ENCODE measurements at regions not wholly inside any gene's neighbourhood (a gene's known extent, or its start where the extent isn't known, plus 50 kb on each side); places are given as distances from the start of the nearest gene placed in this dataset.
"Not testable (repeated sequence)": the region's sequence is repeated elsewhere in the genome, so short reads cannot be mapped to it uniquely, and the experiment has no call there.

GRCh38 chr5:135153259-135153658 lies 119.2 kb upstream of the PITX1 start:
- H3K27me3 ChIP-seq = no peaks in the 10 kb centered on the region
- no peak for DNase-seq (ENCODE audit: low spot score in 2 of 2)
- intact Hi-C loops (cut with DNase I; ENCODE audit: low total_unique reads) = no loop called here
- H3K4me3 ChIP-seq = no peak overlapping the region
- H3K4me1 ChIP-seq = no peaks in the 10 kb centered on the region
- TF ChIP-seq CTCF (IDR thresholded peaks at IDR 0.05) (no peak), POLR2A (IDR thresholded peaks at IDR 0.05) (no peak), POLR2AphosphoS5 (IDR thresholded peaks at IDR 0.05) (no peak)
- no peak overlapping the region for H3K27ac ChIP-seq
- H3K9me3 ChIP-seq = peaks cover 7 to 14% of the 10 kb centered on the region in 2 donors
- no peaks in the 10 kb centered on the region for H3K36me3 ChIP-seq

- intact Hi-C loops (cut with DNase I; ENCODE audit: low total_unique reads); H3K27ac ChIP-seq; H3K4me1 ChIP-seq; DNase-seq (ENCODE audit: low spot score in 2 of 2); H3K9me3 ChIP-seq; H3K4me3 ChIP-seq; H3K36me3 ChIP-seq; H3K27me3 ChIP-seq: not testable (repeated sequence)
Measured at GRCh38 chr5:135151660-135152059, 117.6 kb upstream of the PITX1 start.

- H3K27me3 ChIP-seq = no peaks in the 10 kb centered on the region
- intact Hi-C loops (cut with DNase I; ENCODE audit: low total_unique reads) = no loop called here
- H3K4me1 ChIP-seq = no peaks in the 10 kb centered on the region
- no peak overlapping the region for H3K27ac ChIP-seq
- H3K4me3 ChIP-seq = no peak overlapping the region
- no peaks in the 10 kb centered on the region for H3K36me3 ChIP-seq
- no peak for DNase-seq (ENCODE audit: low spot score in 2 of 2)
- no peak for TF ChIP-seq POLR2AphosphoS5 (IDR thresholded peaks at IDR 0.05)
- H3K9me3 ChIP-seq = no peaks in the 10 kb centered on the region
Measured at GRCh38 chr5:135151256-135151655, 117.2 kb upstream of the PITX1 start.

GRCh38 chr5:135150767-135151166 lies 116.7 kb upstream of the PITX1 start:
- Histone ChIP-seq H3K4me1 (no peaks in the 10 kb centered on the region), H3K36me3 (no peaks in the 10 kb centered on the region), H3K9me3 (no peaks in the 10 kb centered on the region), H3K4me3 (no peak overlapping the region), H3K27me3 (no peaks in the 10 kb centered on the region), H3K27ac (no peak overlapping the region)
- TF ChIP-seq CTCF (IDR thresholded peaks at IDR 0.05) (no peak), POLR2A (IDR thresholded peaks at IDR 0.05) (no peak), POLR2AphosphoS5 (IDR thresholded peaks at IDR 0.05) (no peak)
- no peak for DNase-seq (ENCODE audit: low spot score in 2 of 2)
- intact Hi-C loops (cut with DNase I; ENCODE audit: low total_unique reads) = no loop called here

GRCh38 chr5:135149956-135150723 lies 116.1 kb upstream of the PITX1 start:
- Histone ChIP-seq H3K36me3 (no peaks in the 10 kb centered on the region), H3K27me3 (no peaks in the 10 kb centered on the region), H3K27ac (no peak overlapping the region), H3K9me3 (no peaks in the 10 kb centered on the region), H3K4me3 (no peak overlapping the region), H3K4me1 (no peaks in the 10 kb centered on the region)
- DNase-seq (ENCODE audit: low spot score in 2 of 2) = no peak
- TF ChIP-seq POLR2A (IDR thresholded peaks at IDR 0.05) (no peak), CTCF (IDR thresholded peaks at IDR 0.05) (no peak), POLR2AphosphoS5 (IDR thresholded peaks at IDR 0.05) (no peak)
- intact Hi-C loops (cut with DNase I; ENCODE audit: low total_unique reads) = no loop called here

GRCh38 chr5:135149229-135149955 lies 115.4 kb upstream of the PITX1 start:
- Histone ChIP-seq H3K36me3 (no peaks in the 10 kb centered on the region), H3K4me3 (no peak overlapping the region), H3K4me1 (no peaks in the 10 kb centered on the region), H3K9me3 (no peaks in the 10 kb centered on the region), H3K27ac (no peak overlapping the region), H3K27me3 (no peaks in the 10 kb centered on the region)
- TF ChIP-seq POLR2A (IDR thresholded peaks at IDR 0.05) (no peak), CTCF (IDR thresholded peaks at IDR 0.05) (no peak), POLR2AphosphoS5 (IDR thresholded peaks at IDR 0.05) (no peak)
- intact Hi-C loops (cut with DNase I; ENCODE audit: low total_unique reads) = no loop called here
- no peak for DNase-seq (ENCODE audit: low spot score in 2 of 2)

Data from breast epithelium (tissue), 4 donors.